ENCODE measurements at regions not wholly inside any gene's neighbourhood (a gene's known extent, or its start where the extent isn't known, plus 50 kb on each side); places are given as distances from the start of the nearest gene placed in this dataset.
"Not testable (repeated sequence)": the region's sequence is repeated elsewhere in the genome, so short reads cannot be mapped to it uniquely, and the experiment has no call there.

GRCh38 chr7:51949726-51950644 is 633.4 kb upstream of the COBL start:
- no peak for DNase-seq (ENCODE audit: low spot score)

DNA sequence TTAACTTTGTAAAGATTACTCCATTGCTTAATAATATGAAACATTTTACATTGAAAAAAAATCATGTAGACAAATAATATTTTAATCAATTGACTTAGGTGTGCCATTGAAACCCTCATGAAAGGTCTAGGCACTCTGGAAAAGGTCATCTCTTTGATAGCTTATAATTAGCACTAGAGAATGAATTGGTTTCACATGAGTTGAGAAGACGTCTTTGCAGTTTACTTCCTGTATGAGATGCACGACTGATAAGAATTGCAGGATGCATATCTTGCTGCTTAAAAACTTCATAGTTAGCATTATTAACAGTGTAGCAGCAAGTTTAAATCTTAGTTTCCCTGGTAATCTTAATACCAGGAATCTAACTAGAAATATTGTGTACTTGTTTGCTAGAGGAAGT is 614.2 kb upstream of the COBL start:
- no peak for DNase-seq (ENCODE audit: low spot score)

DNA sequence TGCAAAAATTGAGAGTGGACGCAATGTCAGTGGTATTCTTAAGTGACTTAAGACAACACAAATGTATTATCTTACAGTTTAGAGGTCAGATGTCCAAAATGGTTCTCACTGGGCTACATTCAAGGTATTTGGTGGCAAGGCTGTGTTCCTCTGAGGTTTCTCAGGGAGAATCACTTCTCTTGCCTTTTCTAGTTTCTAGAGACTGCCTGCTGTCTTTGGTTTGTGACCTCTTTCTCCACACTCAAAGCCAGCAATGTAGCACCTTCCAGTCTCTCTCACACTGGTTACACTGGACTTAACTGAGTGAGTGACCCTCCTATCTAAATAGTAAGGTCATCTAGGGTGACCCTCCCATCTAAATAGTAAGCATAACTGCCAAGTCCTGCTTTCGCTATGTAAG is 613.2 kb upstream of the COBL start:
- no peak for DNase-seq (ENCODE audit: low spot score)

- DNase-seq (ENCODE audit: low spot score), result no peak
Measured at GRCh38 chr7:51927738-51928137, 611.1 kb upstream of the COBL start.

DNA sequence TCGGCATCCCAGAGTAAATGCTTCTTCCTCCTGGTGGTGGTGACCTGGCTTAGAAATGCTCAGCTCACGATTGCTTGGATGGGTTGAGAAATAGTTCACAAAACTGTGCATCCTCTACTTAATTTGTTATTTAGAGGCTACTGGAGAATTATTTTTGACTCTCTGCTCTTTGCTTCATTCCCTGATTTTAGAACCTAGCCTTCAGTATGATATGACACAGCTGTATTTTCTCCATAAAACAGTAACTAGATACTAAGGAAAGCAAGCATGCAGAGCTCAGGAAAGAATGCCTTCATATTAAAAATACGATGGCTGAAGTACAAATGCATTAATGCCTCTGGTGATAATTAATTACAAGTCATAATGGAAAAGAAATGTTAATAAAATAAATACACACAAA is 602.0 kb upstream of the COBL start:
- DNase-seq (ENCODE audit: low spot score), result no peak

DNA sequence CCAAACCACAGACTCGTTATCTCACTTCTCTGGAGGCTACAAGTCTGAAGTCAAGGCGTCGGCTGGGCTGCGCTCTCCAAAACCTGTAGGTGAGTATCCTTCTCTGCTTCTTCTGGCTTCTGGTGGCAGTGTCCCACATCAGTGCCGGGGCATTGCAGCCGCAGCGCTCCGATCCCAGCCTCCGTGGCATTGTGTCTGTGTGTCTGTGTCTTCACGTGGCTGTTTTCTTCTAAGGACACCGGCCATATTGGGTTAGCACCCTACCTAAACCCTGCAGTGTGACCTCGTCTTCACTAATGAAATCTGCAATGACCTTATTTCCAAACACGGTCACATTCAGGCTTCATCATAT is 584.9 kb upstream of the COBL start:
- DNase-seq (ENCODE audit: low spot score), result no peak

DNA sequence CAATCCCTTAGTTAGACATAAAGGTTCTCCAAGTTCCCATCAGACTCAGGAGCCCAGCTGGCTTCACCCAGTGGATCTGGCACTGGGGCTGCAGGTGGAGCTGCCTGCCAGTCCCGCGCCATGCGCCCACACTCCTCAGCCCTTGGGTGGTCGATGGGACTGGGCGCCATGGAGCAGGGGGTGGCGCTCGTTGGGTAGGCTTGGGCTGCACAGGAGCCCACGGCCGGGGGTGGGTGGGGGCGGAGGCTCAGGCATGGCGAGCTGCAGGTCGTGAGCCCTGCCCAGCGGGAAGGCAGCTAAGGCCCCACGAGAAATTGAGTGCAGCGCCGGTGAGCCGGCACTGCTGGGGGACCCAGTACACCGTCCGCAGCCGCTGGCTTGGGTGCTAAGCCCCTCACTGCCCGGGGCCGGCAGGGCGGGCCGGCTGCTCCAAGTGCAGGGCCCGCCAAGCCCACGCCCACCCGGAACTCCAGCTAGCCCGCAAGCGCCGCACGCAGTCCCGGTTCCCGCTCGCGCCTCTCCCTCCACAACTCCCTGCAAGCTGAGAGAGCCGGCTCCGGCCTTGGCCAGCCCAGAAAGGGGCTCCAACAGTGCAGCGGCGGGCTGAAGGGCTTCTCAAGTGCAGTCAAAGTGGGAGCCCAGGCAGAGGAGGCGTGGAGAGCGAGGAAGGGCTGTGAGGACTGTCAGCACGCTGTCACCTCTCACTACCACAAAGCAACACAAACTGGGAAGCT is 584.3 kb upstream of the COBL start:
- DNase-seq (ENCODE audit: low spot score), result not testable (repeated sequence)

GRCh38 chr7:51899611-51900010 is 583.0 kb upstream of the COBL start:
- no peak for DNase-seq (ENCODE audit: low spot score)

DNA sequence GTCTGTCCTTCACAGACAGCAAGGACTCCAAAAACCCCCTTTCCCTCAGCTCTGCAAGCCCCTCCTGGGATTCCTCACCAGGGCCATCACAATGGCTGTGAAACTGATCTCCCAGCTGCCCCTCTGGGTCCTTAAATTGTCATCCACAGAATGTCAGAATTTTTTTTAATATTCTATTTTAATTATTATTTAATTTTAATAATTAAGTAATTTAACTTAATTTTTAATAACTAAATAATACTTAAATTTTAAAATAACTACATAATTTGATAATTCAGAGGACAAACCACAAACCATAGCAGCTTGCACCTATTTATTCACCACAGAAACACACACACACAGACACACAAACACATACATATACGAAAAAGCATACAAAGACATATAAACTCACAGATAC is 565.8 kb upstream of the COBL start:
- no peak for DNase-seq (ENCODE audit: low spot score)

GRCh38 chr7:51881309-51881708 is 564.7 kb upstream of the COBL start:
- no peak for DNase-seq (ENCODE audit: low spot score)

- no peak for DNase-seq (ENCODE audit: low spot score)
Measured at GRCh38 chr7:51878865-51879264, 562.3 kb upstream of the COBL start.

DNA sequence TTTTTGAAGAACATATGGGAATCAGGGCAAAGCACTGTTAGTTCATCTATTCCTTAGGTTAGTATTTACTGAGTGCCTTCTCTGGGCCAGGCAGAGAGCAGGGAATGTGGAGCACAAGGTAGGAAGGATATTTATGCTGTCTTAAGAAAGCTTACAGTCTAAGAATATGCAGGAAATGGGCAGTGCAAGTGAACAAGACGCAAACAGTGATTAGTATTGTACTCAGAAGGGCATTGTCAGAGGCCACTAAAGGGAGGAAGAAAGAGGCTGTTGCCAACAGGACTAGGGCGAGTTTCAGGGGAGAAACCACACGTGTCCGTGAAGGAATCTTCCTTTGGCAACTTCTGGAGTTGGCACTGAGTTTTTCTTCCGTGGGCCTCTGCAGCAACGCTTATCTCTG is 552.8 kb upstream of the COBL start:
- no peak for DNase-seq (ENCODE audit: low spot score)

DNA sequence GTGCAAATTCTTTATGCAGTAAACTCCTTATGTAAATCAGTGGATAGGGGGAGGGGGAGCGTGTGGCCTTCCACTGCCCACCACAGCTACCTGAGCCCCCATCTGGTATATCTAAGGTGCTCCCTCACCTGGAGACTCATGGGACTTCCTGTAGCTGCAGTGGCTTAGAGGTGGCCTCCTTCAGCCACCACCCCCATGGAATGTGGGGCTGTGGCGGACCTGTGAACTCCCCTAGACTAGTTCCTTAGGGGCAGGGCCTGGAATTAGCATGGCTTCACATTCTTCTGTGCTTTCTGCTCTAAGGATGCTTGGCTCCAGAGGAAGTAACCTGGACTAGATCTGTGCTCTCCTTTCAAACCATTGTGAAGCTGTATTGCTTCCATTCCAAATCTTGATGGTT is 550.5 kb upstream of the COBL start:
- no peak for DNase-seq (ENCODE audit: low spot score)

DNA sequence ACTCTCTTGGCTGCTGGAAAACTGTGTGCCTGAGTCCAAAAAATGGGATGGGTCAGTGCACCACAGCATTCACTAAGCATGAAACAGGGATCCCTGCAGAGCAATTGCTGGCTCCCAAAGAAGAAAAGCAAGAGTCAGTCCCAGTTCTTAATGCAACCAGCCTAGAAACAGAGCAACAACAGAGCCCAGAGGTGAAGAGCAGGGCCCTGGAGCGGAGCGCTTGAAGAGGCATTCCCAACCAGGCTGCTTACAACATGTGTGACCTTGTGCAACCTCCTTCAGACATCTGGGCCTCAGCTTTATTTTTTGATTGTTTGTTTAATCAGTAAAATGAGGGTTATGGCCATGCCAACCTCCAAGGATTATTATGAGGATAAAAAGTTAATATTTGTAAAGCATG is 543.7 kb upstream of the COBL start:
- DNase-seq (ENCODE audit: low spot score), result no peak

GRCh38 chr7:51850126-51850525 is 533.5 kb upstream of the COBL start:
- DNase-seq (ENCODE audit: low spot score), result no peak

- no peak for DNase-seq (ENCODE audit: low spot score)
Measured at GRCh38 chr7:51847461-51848134, 531.0 kb upstream of the COBL start.

- not testable (repeated sequence) for DNase-seq (ENCODE audit: low spot score)
Measured at GRCh38 chr7:51839130-51839529, 522.5 kb upstream of the COBL start.

DNA sequence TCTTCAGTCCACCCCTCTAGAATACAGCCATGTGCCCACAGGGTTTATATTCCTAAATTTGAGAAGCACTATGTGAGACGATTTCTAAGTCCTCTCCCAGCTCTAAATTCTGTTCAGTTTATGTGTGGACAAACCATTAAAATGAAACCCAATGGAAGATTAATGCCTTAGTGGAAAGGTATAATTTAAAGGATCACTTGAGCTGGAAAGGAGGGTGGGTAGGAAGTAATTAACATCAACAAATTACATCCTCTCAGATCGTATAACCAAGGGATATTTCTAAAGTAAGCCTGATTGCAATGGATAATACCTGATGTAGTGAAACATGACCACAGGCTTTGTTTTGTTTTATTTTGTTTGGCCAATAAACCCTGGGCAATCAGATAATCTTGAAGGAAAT is 511.0 kb upstream of the COBL start:
- DNase-seq (ENCODE audit: low spot score), result no peak

- DNase-seq (ENCODE audit: low spot score), result no peak
Measured at GRCh38 chr7:51824050-51824449, 507.4 kb upstream of the COBL start.

GRCh38 chr7:51823437-51823836 is 506.8 kb upstream of the COBL start:
- no peak for DNase-seq (ENCODE audit: low spot score)

DNA sequence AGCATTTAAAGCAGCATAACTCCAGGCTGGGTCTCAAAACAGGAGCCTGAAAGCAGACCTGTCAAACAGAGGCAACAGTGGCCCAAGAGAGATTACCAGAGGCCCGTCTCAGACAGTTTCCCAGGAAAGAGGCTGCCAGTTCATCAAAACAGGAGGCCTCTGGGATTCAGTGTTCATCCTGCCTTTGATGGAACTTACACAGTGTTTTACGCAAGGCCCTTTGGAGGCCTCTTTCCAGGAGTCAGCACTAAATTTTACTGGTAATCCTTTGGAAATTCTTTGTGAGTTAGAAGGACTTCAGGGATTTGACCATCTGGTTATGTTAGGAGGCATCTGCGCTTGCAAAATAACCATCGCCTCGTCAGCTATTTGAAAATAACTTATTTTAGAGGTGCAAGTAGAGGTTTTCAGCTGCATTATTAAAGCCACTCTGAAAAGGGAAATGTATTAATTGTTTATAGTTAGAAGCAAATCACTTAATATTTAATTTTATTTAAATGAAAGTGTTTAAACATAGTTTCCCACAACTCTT is 501.2 kb upstream of the COBL start:
- DNase-seq (ENCODE audit: low spot score), result no peak

- DNase-seq (ENCODE audit: low spot score), result not testable (repeated sequence)
Measured at GRCh38 chr7:51805783-51806431, 489.3 kb upstream of the COBL start.

Data from A172 (cell line).